Caco-2 (cell line): ENCODE measurements at regions not wholly inside any gene's neighbourhood (a gene's known extent, or its start where the extent isn't known, plus 50 kb on each side); places are given as distances from the start of the nearest gene placed in this dataset.

ENCODE experiments used
- BruUV-seq: library from RNA; stranded (reverse); fragments of 400-500 nt; replicated peaks from 2 replicates; lab custom pipeline; 2021; lab: Mats Ljungman, UMichigan
- CTCF ChIA-PET: fragments of 300-600 bp; sonication (Branson Sonifier 250); formaldehyde crosslinking; loops from one replicate; lab custom pipeline; 2022; ENCODE audit warnings: antibody characterized with exemption; lab: Charles Lee
- POLR2A ChIA-PET: fragments of 300-600 bp; sonication (Branson Sonifier 250); formaldehyde crosslinking; loops from one replicate; lab custom pipeline; 2022; ENCODE audit warnings: antibody characterized with exemption; lab: Charles Lee
- DNase-seq, 2 experiments: peaks; one replicate each; pipeline versions ENCODE4 v3.0.0 to v3.0.0-alpha.2; 2020 to 2022
- H3K27me3 ChIP-seq: replicated peaks from 2 replicates; pipeline ENCODE4 v1.6.0; 2011; ENCODE audit warnings: low read length; ENCODE audit not compliant: control insufficient read depth, insufficient read depth
- H3K36me3 ChIP-seq: 2 replicates; pipeline ENCODE4 v1.5.1; 2011; ENCODE audit warnings: low read length; ENCODE audit not compliant: control insufficient read depth, insufficient read depth
- H3K4me1 ChIP-seq: fragments of 250-450 bp; sonication (Bioruptor Pico); 2 replicates; pipeline ENCODE4 v1.5.1; 2020; ENCODE audit warnings: mild to moderate bottlenecking
- H3K4me3 ChIP-seq: 2 replicates; pipeline ENCODE4 v1.5.1; 2011; ENCODE audit warnings: low read depth, mild to moderate bottlenecking, control low read depth, low read length
- H3K9me3 ChIP-seq: fragments of 250-450 bp; sonication (Bioruptor Pico); 2 replicates; pipeline ENCODE4 v1.5.1; 2020; ENCODE audit warnings: mild to moderate bottlenecking, moderate library complexity
- H3K27ac Mint-ChIP-seq: one replicate; pipeline ENCODE4 v1.8.0; 2022; ENCODE audit warnings: mixed read lengths; ENCODE audit not compliant: unreplicated experiment
- H3K27me3 Mint-ChIP-seq: one replicate; pipeline ENCODE4 v1.8.0; 2022; ENCODE audit warnings: mixed read lengths; ENCODE audit not compliant: insufficient read depth, unreplicated experiment
- H3K36me3 Mint-ChIP-seq: one replicate; pipeline ENCODE4 v1.8.0; 2022; ENCODE audit warnings: mild to moderate bottlenecking, mixed read lengths; ENCODE audit not compliant: insufficient read depth, unreplicated experiment
- H3K4me1 Mint-ChIP-seq: one replicate; pipeline ENCODE4 v1.8.0; 2022; ENCODE audit warnings: low read depth, mixed read lengths; ENCODE audit not compliant: unreplicated experiment
- H3K4me3 Mint-ChIP-seq: one replicate; pipeline ENCODE4 v1.8.0; 2022; ENCODE audit warnings: mild to moderate bottlenecking, moderate library complexity, mixed read lengths; ENCODE audit not compliant: unreplicated experiment
- H3K9me3 Mint-ChIP-seq: one replicate; pipeline ENCODE4 v1.8.0; 2022; ENCODE audit warnings: mixed read lengths; ENCODE audit not compliant: unreplicated experiment
- CTCF ChIP-seq, 2 experiments: fragments of 200-600 bp in 1 of 2; IDR thresholded peaks; 1 replicate in 1 of 2; 2 replicates in 1 of 2; pipeline versions ENCODE4 v1.5.1 to v1.8.0; 2011 to 2022; ENCODE audit warnings: antibody characterized with exemption in 1 of 2, control low read depth in 1 of 2, inconsistent platforms in 1 of 2, low read depth in 1 of 2, low read length in 1 of 2, mild to moderate bottlenecking in 1 of 2, moderate library complexity in 1 of 2; ENCODE audit not compliant: insufficient read depth in 1 of 2, severe bottlenecking in 1 of 2, unreplicated experiment in 1 of 2
- intact Hi-C: fragments of 100-400 bp; cut with micrococcal nuclease; formaldehyde crosslinking; loops from one replicate; pipeline ENCODE4 v1.10.0; 2022; ENCODE audit not compliant: unreplicated experiment

DNA sequence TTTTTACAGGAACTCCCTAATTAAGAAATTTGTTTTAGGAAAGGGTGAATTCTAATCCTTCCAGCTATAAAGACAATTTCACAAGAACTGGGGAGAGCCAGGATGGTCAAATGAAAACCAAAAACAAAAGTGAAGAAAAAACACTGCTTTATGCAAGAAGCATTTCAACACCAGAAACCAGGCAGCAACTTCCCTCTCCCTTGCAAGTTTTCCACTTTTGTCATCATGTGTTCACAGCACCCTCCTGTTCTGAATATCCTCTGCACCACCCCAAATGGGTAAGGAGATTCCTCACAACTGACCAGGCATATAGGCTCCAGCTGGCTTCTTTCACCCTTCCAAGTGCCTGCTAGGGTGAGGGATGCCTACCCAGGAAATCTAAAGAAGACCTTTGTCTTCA lies 328.1 kb downstream of the TBC1D4 start:
- Histone ChIP-seq H3K9me3 (no peaks in the 10 kb centered on the region), H3K4me1 (no peaks in the 10 kb centered on the region), H3K27me3 (no peaks in the 10 kb centered on the region), H3K36me3 (no peaks in the 10 kb centered on the region), H3K4me3 (no peak overlapping the region)
- Mint-ChIP-seq H3K27ac (no peak overlapping the region), H3K36me3 (no peaks in the 10 kb centered on the region), H3K27me3 (peaks cover 20% of the 10 kb centered on the region), H3K4me3 (no peak overlapping the region), H3K9me3 (peaks cover 13% of the 10 kb centered on the region), H3K4me1 (no peaks in the 10 kb centered on the region)
- TF ChIP-seq CTCF (IDR thresholded peaks at IDR 0.05; ENCODE audit: insufficient read depth in 1 of 2, low read depth in 1 of 2, low read length in 1 of 2, severe bottlenecking in 1 of 2, unreplicated experiment in 1 of 2), result no peak
- intact Hi-C loops, result no loop called here
- ChIA-PET POLR2A (no interaction called here), CTCF (no interaction called here)
- DNase-seq, result no peak
- BruUV-seq, result no TSS peak

GRCh38 chr13:75153386-75153785 lies 328.6 kb downstream of the TBC1D4 start:
- no peak for TF ChIP-seq CTCF (IDR thresholded peaks at IDR 0.05; ENCODE audit: insufficient read depth in 1 of 2, low read depth in 1 of 2, low read length in 1 of 2, severe bottlenecking in 1 of 2, unreplicated experiment in 1 of 2)
- Histone ChIP-seq H3K36me3 (no peaks in the 10 kb centered on the region), H3K4me1 (no peaks in the 10 kb centered on the region), H3K4me3 (no peak overlapping the region), H3K9me3 (no peaks in the 10 kb centered on the region), H3K27me3 (no peaks in the 10 kb centered on the region)
- CTCF ChIA-PET, result no interaction called here
- no TSS peak for BruUV-seq
- DNase-seq, result no peak
- Mint-ChIP-seq H3K27ac (no peak overlapping the region), H3K4me1 (no peaks in the 10 kb centered on the region), H3K27me3 (peaks cover 20% of the 10 kb centered on the region), H3K36me3 (no peaks in the 10 kb centered on the region), H3K4me3 (no peak overlapping the region), H3K9me3 (peaks cover 13% of the 10 kb centered on the region)
- intact Hi-C loops, result no loop called here
- POLR2A ChIA-PET, result no interaction called here

- no peaks in the 10 kb centered on the region for H3K9me3 ChIP-seq
- no peak for TF ChIP-seq CTCF (IDR thresholded peaks at IDR 0.05; ENCODE audit: insufficient read depth in 1 of 2, low read depth in 1 of 2, low read length in 1 of 2, severe bottlenecking in 1 of 2, unreplicated experiment in 1 of 2)
- peaks cover 13% of the 10 kb centered on the region for H3K9me3 Mint-ChIP-seq
- intact Hi-C loops, result no loop called here
- DNase-seq, result no peak
- H3K27me3 ChIP-seq, result no peaks in the 10 kb centered on the region
- H3K27ac Mint-ChIP-seq, result no peak overlapping the region
- H3K27me3 Mint-ChIP-seq, result peaks cover 17% of the 10 kb centered on the region
- H3K4me3 ChIP-seq, result no peak overlapping the region
- CTCF ChIA-PET, result no interaction called here
- no peaks in the 10 kb centered on the region for H3K4me1 Mint-ChIP-seq
- POLR2A ChIA-PET, result no interaction called here
- H3K4me3 Mint-ChIP-seq, result no peak overlapping the region
- BruUV-seq, result no TSS peak
- no peaks in the 10 kb centered on the region for H3K36me3 ChIP-seq
- H3K36me3 Mint-ChIP-seq, result no peaks in the 10 kb centered on the region
- no peaks in the 10 kb centered on the region for H3K4me1 ChIP-seq
Observed at GRCh38 chr13:75151081-75151643, 330.8 kb downstream of the TBC1D4 start.
